Stimulated activated naive B cell treated with anti-CD40 and anti-IgM and Interleukin-4, amounts not matched to agents 10 μg/mL and 1 μg/mL and 100 μg/mL, for 72 hours (primary cell): ENCODE measurements at regions not wholly inside any gene's neighbourhood (a gene's known extent, or its start where the extent isn't known, plus 50 kb on each side); places are given as distances from the start of the nearest gene placed in this dataset.
"Not testable (repeated sequence)": the region's sequence is repeated elsewhere in the genome, so short reads cannot be mapped to it uniquely, and the experiment has no call there.

Experiments
- ATAC-seq, 2 donors: fragments of 150-1000 bp; cut with Tn5 transposase; replicated peaks; 2 replicates each; pipeline ENCODE4 v1.10.0; 2021; ENCODE audit warnings: moderate library complexity in 1 of 2
- DNase-seq: peaks from one replicate; pipeline ENCODE4 v3.0.0; 2021
- H3K27ac Mint-ChIP-seq: one replicate; pipeline ENCODE4 v1.8.0; 2022; ENCODE audit warnings: mild to moderate bottlenecking, mixed read lengths
- H3K27me3 Mint-ChIP-seq, 2 donors: one replicate each; pipeline ENCODE4 v1.8.0; 2022; ENCODE audit warnings: mixed read lengths in 2 of 2
- H3K36me3 Mint-ChIP-seq, 2 donors: one replicate each; pipeline ENCODE4 v1.8.0; 2022; ENCODE audit warnings: mixed read lengths in 2 of 2, mild to moderate bottlenecking in 1 of 2
- H3K4me1 Mint-ChIP-seq, 2 donors: one replicate each; pipeline ENCODE4 v1.8.0; 2022; ENCODE audit warnings: mixed read lengths in 2 of 2, mild to moderate bottlenecking in 1 of 2
- H3K4me3 Mint-ChIP-seq, 2 donors: one replicate each; pipeline ENCODE4 v1.8.0; 2022; ENCODE audit warnings: mild to moderate bottlenecking in 2 of 2, mixed read lengths in 2 of 2, moderate library complexity in 1 of 2
- H3K9me3 Mint-ChIP-seq, 2 donors: one replicate each; pipeline ENCODE4 v1.8.0; 2022; ENCODE audit warnings: mixed read lengths in 2 of 2, mild to moderate bottlenecking in 1 of 2

- Mint-ChIP-seq H3K27ac (no peak overlapping the region), H3K4me1 (no peaks in the 10 kb centered on the region), H3K9me3 (peaks cover 1 to 12% of the 10 kb centered on the region in 2 donors), H3K27me3 (no peaks in the 10 kb centered on the region), H3K36me3 (no peaks in the 10 kb centered on the region), H3K4me3 (no peak overlapping the region)
- no peak for DNase-seq
- no peak for ATAC-seq
Observed at GRCh38 chr10:36007369-36007768, 365.3 kb upstream of the FZD8 start.

GRCh38 chr10:36003688-36004087, 361.6 kb upstream of the FZD8 start:
- ATAC-seq: no peak
- Mint-ChIP-seq H3K4me1 (no peaks in the 10 kb centered on the region), H3K9me3 (peaks cover 3 to 19% of the 10 kb centered on the region in 2 donors), H3K36me3 (no peaks in the 10 kb centered on the region), H3K27me3 (no peaks in the 10 kb centered on the region), H3K27ac (no peak overlapping the region), H3K4me3 (no peak overlapping the region)
- DNase-seq: no peak

GRCh38 chr10:36003031-36003600, 361.0 kb upstream of the FZD8 start:
- Mint-ChIP-seq H3K27ac (no peak overlapping the region), H3K4me1 (no peaks in the 10 kb centered on the region), H3K36me3 (no peaks in the 10 kb centered on the region), H3K9me3 (peaks cover 3 to 19% of the 10 kb centered on the region in 2 donors), H3K27me3 (no peaks in the 10 kb centered on the region), H3K4me3 (no peak overlapping the region)
- ATAC-seq: no peak
- DNase-seq: no peak

- Mint-ChIP-seq H3K27ac (no peak overlapping the region), H3K36me3 (no peaks in the 10 kb centered on the region), H3K4me3 (no peak overlapping the region), H3K27me3 (no peaks in the 10 kb centered on the region), H3K9me3 (peaks cover 3 to 17% of the 10 kb centered on the region in 2 donors), H3K4me1 (no peaks in the 10 kb centered on the region)
- no peak for ATAC-seq
- no peak for DNase-seq
Observed at GRCh38 chr10:36002445-36002844, 360.3 kb upstream of the FZD8 start.

GRCh38 chr10:36000754-36001153, 358.7 kb upstream of the FZD8 start:
- H3K36me3 Mint-ChIP-seq, H3K4me3 Mint-ChIP-seq, DNase-seq, H3K27me3 Mint-ChIP-seq, ATAC-seq, H3K4me1 Mint-ChIP-seq, H3K27ac Mint-ChIP-seq: not testable (repeated sequence)
- H3K9me3 Mint-ChIP-seq: peaks cover 3 to 13% of the 10 kb centered on the region in 2 donors

GRCh38 chr10:35998026-35998425, 355.9 kb upstream of the FZD8 start:
- no peak for DNase-seq
- no peaks in the 10 kb centered on the region for H3K27me3 Mint-ChIP-seq
- no peak overlapping the region for H3K4me3 Mint-ChIP-seq
- no peak overlapping the region for H3K27ac Mint-ChIP-seq
- peaks cover 1 to 11% of the 10 kb centered on the region in 2 donors for H3K9me3 Mint-ChIP-seq
- H3K36me3 Mint-ChIP-seq: no peaks in the 10 kb centered on the region
- no peaks in the 10 kb centered on the region for H3K4me1 Mint-ChIP-seq
- ATAC-seq: no peak

GRCh38 chr10:35995485-35995884, 353.4 kb upstream of the FZD8 start:
- ATAC-seq: no peak
- no peak overlapping the region for H3K27ac Mint-ChIP-seq
- H3K4me3 Mint-ChIP-seq: no peak overlapping the region
- no peaks in the 10 kb centered on the region for H3K4me1 Mint-ChIP-seq
- no peak for DNase-seq
- H3K27me3 Mint-ChIP-seq: no peaks in the 10 kb centered on the region
- H3K36me3 Mint-ChIP-seq: no peaks in the 10 kb centered on the region
- H3K9me3 Mint-ChIP-seq: peaks cover 0 to under 1% of the 10 kb centered on the region in 2 donors

GRCh38 chr10:35993591-35994515, 351.8 kb upstream of the FZD8 start:
- H3K4me1 Mint-ChIP-seq: no peaks in the 10 kb centered on the region
- no peak for DNase-seq
- no peak overlapping the region for H3K4me3 Mint-ChIP-seq
- no peaks in the 10 kb centered on the region for H3K27me3 Mint-ChIP-seq
- no peak overlapping the region for H3K27ac Mint-ChIP-seq
- no peaks in the 10 kb centered on the region for H3K36me3 Mint-ChIP-seq
- no peaks in the 10 kb centered on the region for H3K9me3 Mint-ChIP-seq
- no peak for ATAC-seq

- ATAC-seq (no peak), DNase-seq (no peak)
- Mint-ChIP-seq H3K36me3 (no peaks in the 10 kb centered on the region), H3K27me3 (peaks cover 0 to 7% of the 10 kb centered on the region in 2 donors), H3K4me3 (no peak overlapping the region), H3K9me3 (peaks cover 0 to 5% of the 10 kb centered on the region in 2 donors), H3K4me1 (no peaks in the 10 kb centered on the region), H3K27ac (no peak overlapping the region)
Observed at GRCh38 chr10:35992107-35992506, 350.0 kb upstream of the FZD8 start.

- no peak for ATAC-seq
- Mint-ChIP-seq H3K27me3 (peaks cover 0 to 7% of the 10 kb centered on the region in 2 donors), H3K9me3 (peaks cover 0 to 5% of the 10 kb centered on the region in 2 donors), H3K27ac (no peak overlapping the region), H3K4me1 (no peaks in the 10 kb centered on the region), H3K36me3 (no peaks in the 10 kb centered on the region), H3K4me3 (no peak overlapping the region)
- DNase-seq: no peak
Observed at GRCh38 chr10:35986756-35987502, 344.8 kb upstream of the FZD8 start.

- Mint-ChIP-seq H3K36me3 (no peaks in the 10 kb centered on the region), H3K4me1 (no peaks in the 10 kb centered on the region), H3K4me3 (no peak overlapping the region), H3K27ac (no peak overlapping the region), H3K27me3 (no peaks in the 10 kb centered on the region), H3K9me3 (peaks cover 4% of the 10 kb centered on the region in 2 donors)
- no peak for DNase-seq
- ATAC-seq: no peak
Observed at GRCh38 chr10:35979116-35979515, 337.0 kb upstream of the FZD8 start.

- not testable (repeated sequence) for ATAC-seq, H3K36me3 Mint-ChIP-seq, H3K27ac Mint-ChIP-seq, H3K4me1 Mint-ChIP-seq, H3K4me3 Mint-ChIP-seq, DNase-seq, H3K27me3 Mint-ChIP-seq
- H3K9me3 Mint-ChIP-seq: peaks cover 8 to 15% of the 10 kb centered on the region in 2 donors
Observed at GRCh38 chr10:35973912-35974591, 332.0 kb upstream of the FZD8 start.

GRCh38 chr10:35972275-35972674, 330.2 kb upstream of the FZD8 start:
- no peak overlapping the region for H3K4me3 Mint-ChIP-seq

GRCh38 chr10:35971397-35971796, 329.3 kb upstream of the FZD8 start:
- H3K36me3 Mint-ChIP-seq: no peaks in the 10 kb centered on the region
- DNase-seq: no peak
- ATAC-seq: no peak

More at GRCh38 chr10:35972275-35972674, 330.2 kb upstream of the FZD8 start:
- ATAC-seq: no peak
- Mint-ChIP-seq H3K27ac (no peak overlapping the region), H3K9me3 (peaks cover 8 to 14% of the 10 kb centered on the region in 2 donors), H3K27me3 (no peaks in the 10 kb centered on the region), H3K36me3 (no peaks in the 10 kb centered on the region), H3K4me1 (no peaks in the 10 kb centered on the region)
- no peak for DNase-seq

More at GRCh38 chr10:35971397-35971796, 329.3 kb upstream of the FZD8 start:
- Mint-ChIP-seq H3K4me1 (no peaks in the 10 kb centered on the region), H3K27me3 (no peaks in the 10 kb centered on the region), H3K27ac (no peak overlapping the region), H3K4me3 (no peak overlapping the region), H3K9me3 (peaks cover 9 to 15% of the 10 kb centered on the region in 2 donors)
